OCI-LY3 (cell line): ENCODE measurements at regions not wholly inside any gene's neighbourhood (a gene's known extent, or its start where the extent isn't known, plus 50 kb on each side); places are given as distances from the start of the nearest gene placed in this dataset.

Experiments used
- H2AFZ ChIP-seq: fragments of 200-600, 300-600 bp; shearing (Covaris generic); 2 replicates; pipeline ENCODE4 v1.6.0; 2014; ENCODE audit warnings: antibody characterized with exemption, low read depth, low read length
- H3K27ac ChIP-seq: fragments of 200-600, 300-600 bp; sonication (generic); 2 replicates; pipeline ENCODE4 v1.5.1; 2014; ENCODE audit warnings: mild to moderate bottlenecking, low read length, moderate library complexity, mixed read lengths
- H3K27me3 ChIP-seq: fragments of 200-600, 300-600 bp; sonication (generic); 2 replicates; pipeline ENCODE4 v1.6.1; 2014; ENCODE audit warnings: low read depth, low read length, mixed read lengths
- H3K36me3 ChIP-seq: fragments of 200-600, 300-600 bp; sonication (generic); replicated peaks from 2 replicates; pipeline ENCODE3; 2014; ENCODE audit warnings: low read depth, low read length, mixed read lengths
- H3K4me1 ChIP-seq: fragments of 300-600, 200-600 bp; sonication (generic); 2 replicates; pipeline ENCODE4 v1.6.1; 2014; ENCODE audit warnings: low read length, mixed read lengths
- H3K4me2 ChIP-seq: fragments of 200-600, 300-600 bp; sonication (generic); 2 replicates; pipeline ENCODE4 v1.6.1; 2014; ENCODE audit warnings: low read length, mixed read lengths
- H3K4me3 ChIP-seq: fragments of 300-600, 200-600 bp; sonication (generic); 2 replicates; pipeline ENCODE4 v1.5.1; 2014; ENCODE audit warnings: antibody characterized with exemption, mild to moderate bottlenecking, low read length, moderate library complexity
- H3K79me2 ChIP-seq: fragments of 300-600, 200-600 bp; shearing (Covaris generic); 2 replicates; pipeline ENCODE4 v1.6.1; 2014; ENCODE audit warnings: mild to moderate bottlenecking, low read length, mixed read lengths
- H3K9ac ChIP-seq: fragments of 300-600, 200-600 bp; shearing (Covaris generic); 2 replicates; pipeline ENCODE4 v1.6.0; 2014; ENCODE audit warnings: mild to moderate bottlenecking, low read length, moderate library complexity
- H3K9me3 ChIP-seq: fragments of 200-600, 300-600 bp; shearing (Covaris generic); 2 replicates; pipeline ENCODE4 v1.6.1; 2014; ENCODE audit warnings: low read length, mixed read lengths; ENCODE audit not compliant: insufficient read depth
- H4K20me1 ChIP-seq: fragments of 200-600, 300-600 bp; sonication (generic); 2 replicates; pipeline ENCODE4 v1.6.1; 2016; ENCODE audit warnings: low read length, mixed read lengths; ENCODE audit not compliant: insufficient read depth
- CTCF ChIP-seq: fragments of 200-600, 300-600 bp; sonication (generic); IDR thresholded peaks from 2 replicates; pipeline ENCODE4 v1.5.1; 2014; ENCODE audit warnings: antibody characterized with exemption, low read length, low read depth
- EZH2phosphoT487 ChIP-seq: fragments of 200-600 bp; shearing (Covaris generic); IDR thresholded peaks from 2 replicates; pipeline ENCODE4 v1.6.1; 2018; ENCODE audit warnings: antibody characterized with exemption, mixed run types, low read depth

- H3K79me2 ChIP-seq: no peaks in the 10 kb centered on the region
- H3K4me1 ChIP-seq: no peaks in the 10 kb centered on the region
- H3K9ac ChIP-seq: no peak overlapping the region
- H3K27me3 ChIP-seq: no peaks in the 10 kb centered on the region
- no peak overlapping the region for H3K27ac ChIP-seq
- H3K36me3 ChIP-seq: no peaks in the 10 kb centered on the region
- H3K4me2 ChIP-seq: no peak overlapping the region
- H2AFZ ChIP-seq: no peak overlapping the region
- H3K9me3 ChIP-seq: no peaks in the 10 kb centered on the region
- TF ChIP-seq EZH2phosphoT487 (no peak), CTCF (no peak)
- H3K4me3 ChIP-seq: no peak overlapping the region
- H4K20me1 ChIP-seq: no peaks in the 10 kb centered on the region
Measured at GRCh38 chr7:26466007-26466406, 174.3 kb downstream of the SNX10 start.

GRCh38 chr7:26467104-26467503 is 175.4 kb downstream of the SNX10 start:
- no peaks in the 10 kb centered on the region for H4K20me1 ChIP-seq
- H3K27me3 ChIP-seq: no peaks in the 10 kb centered on the region
- H3K4me3 ChIP-seq: no peak overlapping the region
- H3K27ac ChIP-seq: no peak overlapping the region
- H3K9me3 ChIP-seq: no peaks in the 10 kb centered on the region
- H3K36me3 ChIP-seq: no peaks in the 10 kb centered on the region
- H3K9ac ChIP-seq: no peak overlapping the region
- H3K79me2 ChIP-seq: no peaks in the 10 kb centered on the region
- H2AFZ ChIP-seq: no peak overlapping the region
- no peak for TF ChIP-seq CTCF
- no peaks in the 10 kb centered on the region for H3K4me1 ChIP-seq
- no peak overlapping the region for H3K4me2 ChIP-seq

- Histone ChIP-seq H3K27ac (no peak overlapping the region), H3K4me1 (no peaks in the 10 kb centered on the region), H3K4me3 (no peak overlapping the region), H3K9me3 (no peaks in the 10 kb centered on the region), H3K36me3 (no peaks in the 10 kb centered on the region), H4K20me1 (no peaks in the 10 kb centered on the region), H3K9ac (no peak overlapping the region), H3K27me3 (no peaks in the 10 kb centered on the region), H3K4me2 (no peak overlapping the region), H2AFZ (no peak overlapping the region), H3K79me2 (no peaks in the 10 kb centered on the region)
- TF ChIP-seq CTCF (no peak), EZH2phosphoT487 (no peak)
Measured at GRCh38 chr7:26467541-26467940, 175.9 kb downstream of the SNX10 start.

GRCh38 chr7:26468625-26469024 is 177.0 kb downstream of the SNX10 start:
- Histone ChIP-seq H3K4me2 (no peak overlapping the region), H3K4me1 (no peaks in the 10 kb centered on the region), H3K36me3 (no peaks in the 10 kb centered on the region), H3K27me3 (no peaks in the 10 kb centered on the region), H3K27ac (no peak overlapping the region), H3K9me3 (no peaks in the 10 kb centered on the region), H3K4me3 (no peak overlapping the region), H4K20me1 (no peaks in the 10 kb centered on the region), H3K79me2 (no peaks in the 10 kb centered on the region), H2AFZ (no peak overlapping the region), H3K9ac (no peak overlapping the region)
- TF ChIP-seq CTCF: no peak
- TF ChIP-seq EZH2phosphoT487: no peak
